H9 (cell line): ENCODE measurements at regions not wholly inside any gene's neighbourhood (a gene's known extent, or its start where the extent isn't known, plus 50 kb on each side); places are given as distances from the start of the nearest gene placed in this dataset.

Experiments
- DNase-seq: peaks from one replicate; pipeline ENCODE4 v3.0.0-alpha.2; 2017
- H2AFZ ChIP-seq: one replicate; pipeline ENCODE4 v1.6.1; 2013; ENCODE audit warnings: mild to moderate bottlenecking, low read length, control low read depth, moderate library complexity
- H2AK5ac ChIP-seq: 2 replicates; pipeline ENCODE4 v1.6.1; 2013; ENCODE audit warnings: low read length, control low read depth, mixed read lengths; ENCODE audit not compliant: insufficient read length
- H2BK120ac ChIP-seq: one replicate; pipeline ENCODE4 v1.6.1; 2013; ENCODE audit warnings: low read depth, mild to moderate bottlenecking, low read length, control low read depth, inconsistent platforms; ENCODE audit not compliant: poor library complexity, severe bottlenecking
- H2BK12ac ChIP-seq: 2 replicates; pipeline ENCODE4 v1.6.1; 2013; ENCODE audit warnings: low read length, control low read depth, mixed read lengths, low read depth; ENCODE audit not compliant: insufficient read length
- H2BK15ac ChIP-seq: 2 replicates; pipeline ENCODE4 v1.6.1; 2013; ENCODE audit warnings: low read depth, low read length, control low read depth
- H2BK20ac ChIP-seq: one replicate; pipeline ENCODE4 v1.6.1; 2013; ENCODE audit warnings: low read depth, mild to moderate bottlenecking, low read length, control low read depth, inconsistent platforms; ENCODE audit not compliant: poor library complexity, severe bottlenecking
- H2BK5ac ChIP-seq: 2 replicates; pipeline ENCODE4 v1.6.1; 2013; ENCODE audit warnings: low read length, control low read depth, mixed read lengths; ENCODE audit not compliant: insufficient read length
- H3K14ac ChIP-seq: 2 replicates; pipeline ENCODE4 v1.6.1; 2013; ENCODE audit warnings: low read length, control low read depth; ENCODE audit not compliant: insufficient read depth
- H3K18ac ChIP-seq: 2 replicates; pipeline ENCODE4 v1.6.1; 2013; ENCODE audit warnings: low read depth, mild to moderate bottlenecking, mixed read lengths, low read length, control low read depth; ENCODE audit not compliant: insufficient read length
- H3K23ac ChIP-seq: 2 replicates; pipeline ENCODE4 v1.6.1; 2013; ENCODE audit warnings: low read length, control low read depth, mixed read lengths, low read depth; ENCODE audit not compliant: insufficient read length
- H3K23me2 ChIP-seq: 2 replicates; pipeline ENCODE4 v1.6.1; 2013; ENCODE audit warnings: low read depth, mild to moderate bottlenecking, mixed read lengths, low read length, control low read depth; ENCODE audit not compliant: insufficient read length, poor library complexity, severe bottlenecking
- H3K27ac ChIP-seq: 2 replicates; pipeline ENCODE4 v1.5.1; 2013; ENCODE audit warnings: low read length, control low read depth, mixed read lengths, low read depth; ENCODE audit not compliant: insufficient read length
- H3K27me3 ChIP-seq: 2 replicates; pipeline ENCODE4 v1.6.1; 2013; ENCODE audit warnings: low read length, control low read depth, inconsistent platforms; ENCODE audit not compliant: insufficient read depth
- H3K4ac ChIP-seq: 2 replicates; pipeline ENCODE4 v1.6.1; 2013; ENCODE audit warnings: low read depth, mild to moderate bottlenecking, control low read depth, inconsistent platforms, low read length, moderate library complexity
- H3K4me1 ChIP-seq: 2 replicates; pipeline ENCODE4 v1.6.1; 2013; ENCODE audit warnings: low read length, control low read depth, inconsistent platforms; ENCODE audit not compliant: insufficient read depth
- H3K4me2 ChIP-seq: 2 replicates; pipeline ENCODE4 v1.6.1; 2013; ENCODE audit warnings: low read length, control low read depth, mixed read lengths; ENCODE audit not compliant: insufficient read length, insufficient read depth
- H3K56ac ChIP-seq: 2 replicates; pipeline ENCODE4 v1.6.1; 2013; ENCODE audit warnings: low read depth, mild to moderate bottlenecking, mixed read lengths, low read length, control low read depth; ENCODE audit not compliant: insufficient read length
- H3K79me1 ChIP-seq: 2 replicates; pipeline ENCODE4 v1.6.1; 2013; ENCODE audit warnings: low read depth, mild to moderate bottlenecking, moderate library complexity, low read length, control low read depth, inconsistent platforms; ENCODE audit not compliant: insufficient read depth, poor library complexity, severe bottlenecking
- H3K79me2 ChIP-seq: 2 replicates; pipeline ENCODE4 v1.6.1; 2013; ENCODE audit warnings: low read length, control low read depth, inconsistent platforms; ENCODE audit not compliant: insufficient read depth
- H3K9ac ChIP-seq: 2 replicates; pipeline ENCODE4 v1.6.1; 2013; ENCODE audit warnings: low read length, control low read depth, mixed read lengths; ENCODE audit not compliant: insufficient read length; ENCODE audit errors: extremely low read depth
- H3K9me3 ChIP-seq: one replicate; pipeline ENCODE4 v1.6.1; 2013; ENCODE audit warnings: low read depth, low read length, inconsistent platforms; ENCODE audit not compliant: control insufficient read depth
- H3T11ph ChIP-seq: one replicate; pipeline ENCODE4 v1.6.1; 2013; ENCODE audit warnings: mild to moderate bottlenecking, low read length, control low read depth, inconsistent platforms
- H4K20me1 ChIP-seq: one replicate; pipeline ENCODE4 v1.6.1; 2013; ENCODE audit not compliant: control insufficient read depth, insufficient read length, insufficient read depth
- H4K5ac ChIP-seq: 2 replicates; pipeline ENCODE4 v1.6.1; 2013; ENCODE audit warnings: low read depth, mild to moderate bottlenecking, mixed read lengths, low read length, control low read depth; ENCODE audit not compliant: insufficient read length
- H4K8ac ChIP-seq: replicated peaks from 2 replicates; pipeline ENCODE4 v1.6.1; 2013; ENCODE audit warnings: low read length, control low read depth, mixed read lengths, low read depth; ENCODE audit not compliant: insufficient read length
- H4K91ac ChIP-seq: 2 replicates; pipeline ENCODE4 v1.6.1; 2013; ENCODE audit warnings: low read depth, mild to moderate bottlenecking, moderate library complexity, mixed read lengths, low read length, control low read depth; ENCODE audit not compliant: insufficient read length
- H3K27ac Mint-ChIP-seq, 3 experiments: 2 replicates in 2 of 3; 3 replicates in 1 of 3; pipeline ENCODE4 v1.8.0; 2020 to 2021; ENCODE audit warnings: mixed read lengths in 3 of 3, mild to moderate bottlenecking in 1 of 3, moderate library complexity in 1 of 3
- H3K27me3 Mint-ChIP-seq: 2 replicates; pipeline ENCODE4 v1.8.0; 2021; ENCODE audit warnings: low read depth, mild to moderate bottlenecking, moderate library complexity, mixed read lengths
- H3K36me3 Mint-ChIP-seq, 3 experiments: 2 replicates in 2 of 3; 3 replicates in 1 of 3; pipeline ENCODE4 v1.8.0; 2020 to 2021; ENCODE audit warnings: low read depth in 3 of 3, mixed read lengths in 3 of 3; ENCODE audit not compliant: insufficient read depth in 1 of 3
- H3K4me1 Mint-ChIP-seq, 2 experiments: 2 replicates each; pipeline ENCODE4 v1.8.0; 2020; ENCODE audit warnings: mixed read lengths in 2 of 2
- H3K4me3 Mint-ChIP-seq, 2 experiments: 2 replicates in 1 of 2; 3 replicates in 1 of 2; pipeline ENCODE4 v1.8.0; 2020 to 2021; ENCODE audit warnings: mild to moderate bottlenecking in 2 of 2, mixed read lengths in 2 of 2, moderate library complexity in 1 of 2
- H3K9me3 Mint-ChIP-seq, 2 experiments: 2 replicates in 1 of 2; 3 replicates in 1 of 2; pipeline ENCODE4 v1.8.0; 2020; ENCODE audit warnings: mild to moderate bottlenecking in 2 of 2, mixed read lengths in 2 of 2, moderate library complexity in 1 of 2
- CTCF ChIP-seq: fragments of 200-600 bp; sonication (generic); conservative IDR thresholded peaks from 3 replicates; pipeline ENCODE4 v1.8.0; 2021; ENCODE audit warnings: antibody characterized with exemption, mild to moderate bottlenecking
- WGBS: extraction: QIAGEN DNeasy Blood & Tissue Kit; methylation state at CpG from one replicate; pipeline ENCODE4 v1.1.7; 2013; ENCODE audit warnings: missing lambda C conversion rate, low lambda C conversion rate, mixed read lengths; ENCODE audit not compliant: insufficient read length; ENCODE audit errors: extremely low coverage; 5-methylcytosine and 5-hydroxymethylcytosine counted together

DNA sequence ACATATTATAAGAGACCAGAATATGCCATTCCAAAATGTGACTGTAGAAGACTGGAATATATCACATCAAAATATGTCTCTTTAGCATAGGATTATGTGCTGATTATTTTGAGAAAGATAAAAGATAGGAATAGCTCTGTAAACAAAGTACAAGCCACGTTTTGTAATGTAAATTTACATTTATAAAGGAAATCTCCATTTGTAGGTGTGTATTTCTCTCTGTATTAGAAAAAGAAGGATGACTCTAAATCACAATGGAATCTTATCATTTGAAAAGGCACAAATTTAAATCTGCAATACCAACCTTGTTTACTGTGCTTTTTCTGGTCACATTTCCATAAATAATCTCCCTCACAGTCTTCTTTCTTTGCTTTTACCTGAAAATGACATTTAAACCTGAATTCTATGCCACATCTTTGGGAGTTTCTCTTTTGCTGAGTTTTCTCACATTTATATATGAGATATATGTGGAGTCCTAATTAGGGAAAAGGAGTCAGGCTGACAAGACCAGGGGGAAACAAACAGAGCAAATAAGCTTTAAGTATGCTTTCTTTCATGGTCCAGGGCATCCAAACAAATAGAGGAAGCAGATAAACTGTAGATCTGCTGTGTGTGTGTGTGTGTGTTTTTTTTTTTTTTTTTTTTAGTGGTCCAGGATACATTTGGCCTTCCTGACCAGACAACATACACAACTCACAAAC is 244.0 kb downstream of the CPXCR1 start:
- H2BK20ac ChIP-seq = no peak overlapping the region
- no peak overlapping the region for H4K8ac ChIP-seq
- peak overlapping the region in 1 of 2 experiments; percentile 2; a peak in 1 of 5 replicates for H3K4me3 Mint-ChIP-seq
- no peak overlapping the region for H4K5ac ChIP-seq
- peaks cover 14% of the 10 kb centered on the region; the same call in 1 of the 2 replicates for H3K4me1 ChIP-seq
- H3K23me2 ChIP-seq = no peaks in the 10 kb centered on the region
- no peak overlapping the region for H3K14ac ChIP-seq
- H3K9ac ChIP-seq = no peak overlapping the region
- H2BK12ac ChIP-seq = no peak overlapping the region
- H3T11ph ChIP-seq = no peak overlapping the region
- H3K27me3 Mint-ChIP-seq = no peaks in the 10 kb centered on the region
- H3K4ac ChIP-seq = no peak overlapping the region
- no peak overlapping the region for H3K23ac ChIP-seq
- peaks cover 5 to 6% (median 5%) of the 10 kb centered on the region in 3 experiments for H3K36me3 Mint-ChIP-seq
- H4K91ac ChIP-seq = no peak overlapping the region
- no peak for DNase-seq
- H3K27ac ChIP-seq = peak overlapping the region; percentile 62
- H3K79me1 ChIP-seq = no peaks in the 10 kb centered on the region
- peaks cover 53 to 58% of the 10 kb centered on the region in 2 experiments for H3K4me1 Mint-ChIP-seq
- H2BK120ac ChIP-seq = no peak overlapping the region
- peak overlapping the region; percentile 29 for H3K4me2 ChIP-seq
- no peak overlapping the region for H2AFZ ChIP-seq
- H4K20me1 ChIP-seq = no peaks in the 10 kb centered on the region
- WGBS = no CpG with 5 or more reads among the region's 1 CpG
- peak overlapping the region; percentile 86 to 100 (median 99); a peak in 6 of 7 replicates for H3K27ac Mint-ChIP-seq
- H3K79me2 ChIP-seq = no peaks in the 10 kb centered on the region
- no peak overlapping the region for H2AK5ac ChIP-seq
- no peak overlapping the region for H2BK5ac ChIP-seq
- peaks cover 5% of the 10 kb centered on the region in 2 experiments for H3K9me3 Mint-ChIP-seq
- no peak for TF ChIP-seq CTCF
- H3K18ac ChIP-seq = no peak overlapping the region
- H3K27me3 ChIP-seq = no peaks in the 10 kb centered on the region
- no peak overlapping the region for H2BK15ac ChIP-seq
- no peak overlapping the region for H3K56ac ChIP-seq
- H3K9me3 ChIP-seq = no peaks in the 10 kb centered on the region
